GM21447 (cell line): ENCODE measurements at regions not wholly inside any gene's neighbourhood (a gene's known extent, or its start where the extent isn't known, plus 50 kb on each side); places are given as distances from the start of the nearest gene placed in this dataset.
"Not testable (repeated sequence)": the region's sequence is repeated elsewhere in the genome, so short reads cannot be mapped to it uniquely, and the experiment has no call there.

Experiments
- ATAC-seq: cut with Tn5 transposase; IDR thresholded peaks from one replicate; pipeline ENCODE4 v1.9.1; 2021; ENCODE audit not compliant: unreplicated experiment

DNA sequence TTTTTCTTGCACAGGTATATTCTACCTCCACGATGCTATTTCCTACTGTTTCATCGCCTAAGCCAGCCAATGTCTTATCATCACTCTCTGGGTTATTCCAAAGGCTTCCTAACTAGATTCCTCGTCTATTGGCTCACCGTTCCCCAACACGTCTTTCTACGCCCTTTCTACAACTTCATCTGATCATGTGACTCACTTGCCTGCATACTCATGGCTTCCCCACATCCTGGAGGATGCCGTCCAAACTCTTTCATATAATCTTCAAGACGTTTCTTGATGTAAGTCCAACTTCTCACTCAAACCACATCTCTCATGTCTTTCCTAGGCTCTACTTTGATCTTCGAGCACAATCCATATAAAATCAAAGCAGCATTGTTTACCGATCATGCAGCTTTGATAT, 322.0 kb upstream of the PPARGC1A start:
- no peak for ATAC-seq

DNA sequence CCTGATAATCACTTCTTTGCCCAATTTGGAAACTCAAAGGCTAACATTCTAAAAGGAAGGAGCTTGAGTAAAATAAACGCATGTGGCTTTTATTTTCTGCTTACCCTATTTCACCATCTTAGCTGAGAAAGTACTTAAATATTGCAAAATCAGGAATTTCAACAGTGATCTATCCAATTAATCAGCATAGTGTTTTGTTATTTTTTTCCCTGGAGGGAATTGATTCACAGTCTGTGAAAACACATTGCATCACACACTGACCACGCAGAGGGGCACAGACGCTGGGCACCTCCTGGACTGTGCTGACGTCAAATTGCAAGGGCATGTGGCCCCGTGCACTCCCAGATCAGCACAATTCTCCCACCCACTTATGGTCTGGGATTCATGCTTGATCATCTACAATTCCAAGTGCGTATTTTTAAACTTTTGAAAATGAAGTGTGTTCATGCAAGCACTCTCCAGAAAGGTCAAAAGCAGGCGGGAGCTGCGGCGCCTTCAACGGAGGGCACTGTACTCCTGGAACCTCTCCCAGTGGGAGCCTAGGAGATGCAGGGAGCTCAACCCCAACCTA, 320.6 kb upstream of the PPARGC1A start:
- ATAC-seq: no peak

DNA sequence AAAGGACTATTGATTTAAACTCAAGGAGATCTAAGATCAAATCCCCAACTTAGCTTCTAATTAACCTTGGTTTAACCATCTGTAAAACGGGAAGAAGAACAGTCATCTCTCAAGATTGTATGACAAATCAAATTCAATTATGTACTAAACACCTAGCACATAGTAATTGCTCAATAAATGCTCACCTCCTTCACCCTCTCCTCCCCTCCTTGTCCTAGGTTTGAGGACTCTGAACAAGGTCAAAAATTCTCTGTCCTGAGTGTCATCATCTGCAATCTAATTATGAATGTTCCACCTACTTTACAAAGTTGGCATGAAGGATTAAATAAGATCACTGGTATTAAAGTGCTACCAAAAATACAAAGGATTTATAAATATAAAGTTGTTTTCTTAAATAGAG, 320.1 kb upstream of the PPARGC1A start:
- no peak for ATAC-seq

DNA sequence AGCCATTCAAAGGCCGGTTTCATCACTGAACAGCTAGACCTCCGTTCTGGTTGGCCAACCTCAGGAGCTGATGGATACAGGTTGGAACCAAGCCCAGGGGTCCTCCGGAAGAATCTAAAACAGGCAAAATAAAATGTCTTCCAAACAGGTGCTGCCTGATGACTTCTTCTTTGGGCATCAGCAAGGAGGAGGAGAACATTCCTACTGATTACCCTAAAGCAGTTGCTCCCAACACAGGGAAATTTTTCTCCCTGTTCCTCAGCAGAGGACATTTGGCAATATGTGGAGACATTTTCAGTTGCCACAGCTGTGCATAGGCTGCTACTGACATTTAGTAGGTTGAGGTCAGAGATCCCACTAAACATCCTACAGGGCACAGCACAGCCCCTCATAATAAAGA, 319.3 kb upstream of the PPARGC1A start:
- no peak for ATAC-seq

DNA sequence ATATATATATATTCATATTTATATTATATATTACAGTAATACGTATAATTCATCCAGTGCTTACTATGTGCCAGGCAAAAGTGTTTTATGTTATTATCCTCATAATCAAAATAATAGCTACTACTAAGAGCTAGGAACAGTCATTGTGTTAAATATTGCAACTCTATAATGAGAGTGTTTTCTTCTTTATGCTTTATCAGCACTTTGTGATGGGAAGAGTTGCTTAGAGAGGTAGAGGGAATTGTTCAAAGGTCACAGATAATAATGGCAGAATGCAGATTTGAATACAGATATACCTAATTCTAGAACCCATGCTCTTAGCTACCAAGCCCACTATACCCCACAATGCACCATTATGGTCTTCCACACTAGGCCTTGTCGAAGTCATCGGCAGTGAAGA, 318.8 kb upstream of the PPARGC1A start:
- ATAC-seq: no peak

DNA sequence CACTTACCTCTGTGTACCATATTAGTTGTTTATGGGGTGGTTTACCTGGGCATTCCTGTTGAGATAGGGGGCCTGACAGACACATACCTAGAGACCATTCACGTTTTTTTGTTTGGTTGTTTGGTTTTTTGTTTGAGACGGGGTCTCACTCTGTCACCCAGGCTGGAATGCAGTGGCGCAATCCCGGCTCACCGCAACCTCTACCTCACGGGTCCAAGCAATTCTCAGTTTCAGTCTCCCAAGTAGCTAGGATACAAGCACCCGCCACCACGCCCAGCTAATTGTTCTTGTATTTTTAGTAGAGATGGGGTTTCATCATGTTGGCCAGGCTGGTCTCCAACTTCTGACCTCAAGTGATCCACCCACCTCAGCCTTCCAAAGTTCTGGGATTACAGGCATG, 314.9 kb upstream of the PPARGC1A start:
- not testable (repeated sequence) for ATAC-seq

DNA sequence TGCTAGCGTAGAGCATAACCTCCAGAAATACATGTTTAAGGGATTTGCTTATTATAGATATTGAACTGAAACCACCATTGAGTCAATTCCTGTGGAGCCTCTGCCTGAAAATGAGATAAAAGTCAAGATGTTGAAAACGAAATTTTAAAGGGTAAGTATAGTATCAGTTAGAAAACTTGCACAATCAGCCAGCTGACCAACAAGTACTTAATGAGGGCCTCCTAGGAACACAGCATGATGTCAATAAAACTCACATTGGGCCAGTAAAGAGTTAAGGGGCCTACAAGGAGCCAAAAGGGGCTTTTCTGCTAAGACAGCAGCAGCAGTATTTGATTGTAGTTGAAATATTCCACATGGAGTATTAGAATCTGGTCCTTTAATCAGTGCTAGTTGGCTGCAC, 314.1 kb upstream of the PPARGC1A start:
- no peak for ATAC-seq

DNA sequence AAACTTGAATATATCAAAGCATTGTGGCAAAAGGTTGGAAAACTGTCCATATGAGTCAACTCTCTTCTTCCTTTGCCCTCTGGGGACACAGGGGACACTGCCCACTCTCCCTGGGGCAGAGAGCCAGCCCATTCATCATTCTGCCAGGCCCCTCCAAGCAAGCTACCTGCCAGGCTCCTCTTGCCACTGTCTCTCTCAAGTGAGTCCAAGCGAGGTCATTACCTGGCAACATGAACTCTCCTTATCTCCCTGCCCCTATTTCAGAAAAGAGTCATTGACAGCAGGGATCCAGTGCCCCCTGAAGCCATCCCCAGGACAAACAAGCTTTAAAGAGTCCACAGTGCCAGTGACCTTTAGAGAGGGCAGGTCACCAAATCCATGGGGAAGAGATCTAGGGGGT, 312.7 kb upstream of the PPARGC1A start:
- ATAC-seq: no peak

DNA sequence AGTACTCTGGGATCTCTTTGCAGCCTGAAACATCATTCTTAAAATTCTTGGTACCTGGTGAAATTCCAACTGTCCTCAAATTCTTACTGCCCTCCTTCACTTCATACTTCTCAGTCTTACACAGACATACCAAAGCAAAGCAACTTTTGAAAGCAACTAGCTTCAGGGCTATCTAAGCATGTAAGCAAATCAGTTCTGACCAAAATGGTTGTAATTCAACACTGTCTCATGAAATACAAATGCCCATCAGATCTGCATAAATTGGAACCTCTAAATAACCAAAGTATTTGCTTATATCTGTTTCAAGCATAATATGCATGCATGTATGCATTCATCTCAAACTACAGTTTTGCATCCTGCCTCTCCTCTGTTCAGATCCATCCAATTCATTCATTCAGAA, 308.1 kb upstream of the PPARGC1A start:
- ATAC-seq: no peak

DNA sequence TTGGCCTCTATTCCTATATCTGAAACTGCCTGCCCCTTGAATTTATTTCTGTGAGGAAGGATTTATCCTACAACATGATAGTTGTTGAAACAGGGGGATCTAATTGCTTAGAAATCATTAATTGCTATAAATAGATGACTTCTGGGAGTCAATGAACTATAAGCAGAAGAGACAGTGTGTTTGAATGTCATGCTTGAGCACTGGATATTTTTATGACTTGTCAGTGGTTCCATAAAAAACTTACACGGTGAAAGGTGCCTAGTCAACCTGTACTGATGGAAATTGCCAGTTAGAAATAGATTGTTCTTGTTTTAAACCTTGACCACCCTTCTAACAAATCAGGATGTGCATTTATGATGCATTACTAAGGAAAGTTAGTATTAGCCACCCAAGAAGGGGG, 306.9 kb upstream of the PPARGC1A start:
- ATAC-seq: no peak

DNA sequence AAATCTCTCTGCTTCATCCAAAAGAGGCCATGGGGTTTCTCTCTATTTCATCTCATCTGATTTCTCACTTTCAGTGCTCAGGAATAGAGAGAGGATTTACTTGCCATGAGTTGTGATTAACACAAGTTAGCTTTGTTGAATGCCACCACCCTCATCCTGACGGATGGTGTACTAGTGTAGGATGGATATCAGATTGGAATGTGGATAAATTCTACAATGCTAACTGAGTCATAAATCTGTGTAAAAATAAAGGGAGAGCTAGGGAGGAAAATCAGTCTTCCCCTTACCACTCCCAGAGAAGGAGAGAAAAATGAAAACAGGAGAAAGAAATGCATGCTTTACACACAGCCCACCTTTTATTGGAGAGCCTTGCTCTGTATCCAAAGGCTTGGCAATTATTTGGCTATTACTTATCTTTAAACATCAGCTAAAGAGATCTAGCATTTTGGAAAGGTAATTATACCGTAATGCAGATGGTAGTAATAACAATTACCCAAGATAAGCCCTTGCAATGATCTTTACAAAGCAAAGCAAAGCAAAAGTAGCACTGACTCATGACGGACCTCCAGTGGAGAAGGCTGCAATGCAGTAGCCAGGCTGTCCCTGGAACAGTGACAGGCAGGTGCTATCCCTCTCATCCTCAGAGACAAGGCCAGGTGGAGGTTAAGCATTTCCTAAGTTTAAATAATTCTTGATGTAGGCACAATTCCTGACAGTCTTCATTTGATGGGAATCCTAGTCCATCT, 306.3 kb upstream of the PPARGC1A start:
- ATAC-seq: no peak

DNA sequence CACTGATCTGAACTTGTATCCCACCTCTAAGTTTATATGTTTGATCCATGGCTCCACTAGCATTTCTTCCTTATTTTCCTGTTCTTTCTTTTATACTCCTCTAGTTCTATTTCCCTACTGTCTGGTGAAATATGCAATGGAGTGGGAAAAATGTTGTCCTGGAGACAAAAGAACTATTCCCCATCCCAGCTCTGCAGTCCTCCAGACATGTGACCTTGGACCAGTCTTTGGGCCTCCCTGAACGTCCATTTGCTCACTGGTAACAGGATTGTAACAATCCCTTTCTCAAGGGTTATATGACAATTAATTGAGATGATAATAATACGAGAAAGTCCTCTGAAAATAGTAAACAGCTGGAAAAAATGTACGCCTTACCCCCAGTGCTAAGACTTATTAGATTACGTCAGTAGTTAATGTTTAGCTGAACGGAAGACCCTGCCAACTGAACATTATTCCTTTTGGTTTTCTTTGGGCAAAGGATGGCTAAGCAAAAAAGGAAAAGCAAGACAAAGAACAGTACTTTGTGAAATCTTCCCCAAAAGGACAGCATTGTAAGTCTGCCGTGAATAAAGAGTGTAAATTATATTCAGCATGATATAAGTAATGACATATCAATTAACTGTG, 302.3 kb upstream of the PPARGC1A start:
- ATAC-seq: no peak

DNA sequence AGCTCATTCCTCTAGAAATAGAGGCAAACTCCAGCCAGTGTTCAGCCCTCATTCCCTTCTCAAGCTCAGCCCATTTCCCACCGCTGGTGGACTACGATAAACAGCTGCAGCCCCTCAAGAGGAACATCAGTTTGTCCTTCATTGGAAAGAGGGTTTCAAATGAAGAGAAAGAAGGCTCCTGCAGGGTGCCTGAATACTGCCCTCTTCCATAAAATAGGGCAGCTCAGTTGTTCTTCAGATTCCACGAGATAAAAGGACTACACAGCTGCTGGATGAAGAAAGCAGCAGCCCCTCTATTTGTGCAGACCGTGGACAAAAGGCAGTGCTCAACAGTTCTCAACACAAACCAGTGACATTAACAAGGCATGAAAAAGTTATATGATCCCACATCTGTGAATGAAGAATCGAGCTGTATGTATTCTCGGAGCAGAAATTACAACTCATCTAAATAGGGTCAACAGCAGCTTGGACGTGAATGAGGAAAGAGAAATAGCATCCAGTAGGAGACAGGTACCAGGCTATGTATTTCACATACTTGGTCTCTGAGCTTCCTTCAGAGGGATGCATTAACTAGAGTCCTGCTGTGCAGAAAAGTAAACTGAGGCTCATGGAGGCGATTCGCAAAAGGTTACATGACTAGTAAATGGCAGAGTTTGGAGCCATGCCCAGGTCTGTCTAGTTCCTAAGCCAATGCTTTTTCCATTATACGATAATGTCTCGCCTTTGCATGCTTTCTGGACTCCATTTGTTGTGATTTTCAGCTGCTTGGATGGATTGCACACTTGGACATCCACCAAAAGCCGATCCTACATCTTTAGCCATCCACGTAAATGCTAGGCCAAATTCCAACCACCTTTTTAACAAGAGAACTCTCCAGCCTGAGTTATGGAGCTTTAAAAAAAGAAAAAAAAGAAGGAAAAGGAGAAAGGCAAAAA, 301.2 kb upstream of the PPARGC1A start:
- no peak for ATAC-seq

DNA sequence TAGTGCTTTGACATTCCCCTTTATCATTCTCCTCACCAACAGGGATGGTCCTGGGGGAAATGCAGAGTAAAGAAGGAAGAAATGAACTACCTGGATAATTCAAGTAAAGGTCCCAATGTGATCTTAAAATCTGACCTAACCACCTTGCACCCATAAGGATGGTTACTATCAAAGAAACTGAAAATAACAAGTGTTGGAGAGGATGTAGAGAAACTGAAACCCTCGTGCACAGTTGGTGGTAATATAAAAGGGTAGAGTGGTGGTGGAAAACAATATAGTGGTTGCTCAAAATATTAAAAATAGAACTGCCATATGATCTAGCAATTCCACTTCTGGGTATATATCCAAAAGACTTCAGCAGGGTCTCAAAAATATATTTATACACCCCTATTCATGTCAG, 298.6 kb upstream of the PPARGC1A start:
- no peak for ATAC-seq

DNA sequence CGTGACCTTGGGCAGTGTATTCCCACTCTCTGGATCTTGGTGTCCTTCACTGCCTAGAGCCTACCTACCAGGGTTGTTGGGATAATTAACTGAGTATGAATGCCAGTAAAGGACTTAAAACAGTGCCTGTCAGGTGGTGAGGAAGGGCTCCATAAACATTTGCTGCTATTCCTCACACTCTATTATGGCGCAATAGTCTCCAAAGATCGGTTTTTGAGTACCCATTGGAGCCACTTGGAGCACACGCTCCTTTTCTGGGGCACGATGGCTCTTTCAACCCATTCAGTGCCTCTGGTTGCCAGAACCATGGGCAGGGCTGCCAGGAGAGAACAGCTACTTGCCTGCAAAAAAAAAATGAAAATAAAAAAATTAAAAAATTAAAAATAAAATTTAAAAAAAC, 296.6 kb upstream of the PPARGC1A start:
- ATAC-seq: no peak

DNA sequence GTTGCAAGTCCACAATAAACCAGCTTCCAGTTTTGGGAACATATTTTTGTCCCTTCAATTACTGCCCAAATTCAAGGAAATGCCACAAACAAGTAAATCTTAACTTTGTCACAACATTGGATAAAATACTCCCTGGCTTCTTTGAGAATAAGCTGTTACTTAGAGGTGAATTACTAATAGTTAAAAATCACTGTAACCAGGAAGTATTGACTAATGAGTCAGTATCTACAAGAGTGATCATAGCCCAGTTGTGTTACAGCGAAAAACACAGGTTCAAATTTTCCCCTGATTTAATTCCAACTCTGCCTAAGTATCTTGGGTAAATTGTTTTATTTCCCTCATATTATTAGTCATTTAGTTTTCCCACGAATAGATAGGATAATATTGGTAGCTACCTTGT, 291.2 kb upstream of the PPARGC1A start:
- no peak for ATAC-seq

DNA sequence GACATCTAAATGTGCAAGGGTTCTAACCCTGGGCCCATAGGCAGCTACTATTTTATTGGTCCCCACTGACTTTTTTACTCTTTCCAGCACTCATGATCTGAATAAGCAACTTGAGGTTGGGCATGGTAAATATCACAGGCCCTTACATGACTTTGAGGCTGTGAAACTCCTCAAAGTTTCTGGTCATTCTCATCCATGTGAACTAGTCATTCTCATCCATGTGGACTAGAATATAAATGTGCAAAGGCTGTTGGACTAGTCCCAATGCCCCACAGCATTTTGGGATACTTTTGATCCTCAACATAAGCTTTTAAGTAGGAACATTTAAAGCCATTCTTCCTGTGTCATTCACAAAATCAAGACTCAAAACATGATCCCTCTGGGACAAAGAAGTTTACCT, 290.7 kb upstream of the PPARGC1A start:
- no peak for ATAC-seq

DNA sequence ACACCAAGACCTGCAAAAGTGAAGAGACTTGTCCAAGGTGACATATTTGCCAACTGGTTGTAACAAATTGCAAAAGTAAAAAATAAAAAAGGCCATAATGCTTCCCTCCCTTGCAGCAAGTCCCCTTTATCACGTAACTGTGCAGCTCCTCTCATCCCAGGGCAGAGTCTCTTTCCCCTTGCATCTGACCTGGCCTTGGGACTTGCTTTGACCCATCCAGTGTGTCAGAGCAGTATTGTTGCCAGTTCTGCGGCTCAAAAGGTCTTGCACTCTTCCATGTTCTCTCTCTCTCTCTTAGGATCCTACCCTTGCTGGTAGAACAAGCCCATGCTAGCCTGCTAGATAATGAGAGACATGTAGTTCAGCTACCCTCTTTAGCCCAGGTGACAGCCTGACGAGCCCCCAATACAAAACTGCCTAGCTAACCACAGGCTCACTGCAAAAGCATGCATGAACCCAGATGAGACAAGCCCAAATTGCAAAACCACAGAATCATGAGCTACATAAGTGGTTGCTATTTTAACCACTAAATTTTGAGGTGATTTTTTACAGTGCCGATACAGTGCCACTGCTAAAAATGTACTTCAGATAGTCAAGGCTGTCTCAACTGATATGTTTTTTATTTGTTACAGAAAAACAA, 289.5 kb upstream of the PPARGC1A start:
- ATAC-seq: no peak

DNA sequence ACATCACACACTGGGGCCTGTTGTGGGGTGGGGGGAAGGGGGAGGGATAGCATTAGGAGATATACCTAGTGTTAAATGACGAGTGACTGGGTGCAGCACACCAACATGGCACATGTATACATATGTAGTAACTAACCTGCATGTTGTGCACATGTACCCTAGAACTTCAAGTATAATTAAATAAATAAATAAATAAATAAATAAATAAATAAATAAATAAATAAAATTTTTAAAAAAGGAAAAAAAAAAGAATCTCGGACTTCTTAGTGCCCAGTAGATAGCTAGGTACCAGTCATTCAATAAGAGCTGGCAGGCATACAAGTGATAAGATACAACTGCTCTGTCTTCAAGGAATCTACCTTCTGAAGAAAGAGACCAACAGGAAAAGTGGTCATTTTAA, 287.6 kb upstream of the PPARGC1A start:
- ATAC-seq: not testable (repeated sequence)

DNA sequence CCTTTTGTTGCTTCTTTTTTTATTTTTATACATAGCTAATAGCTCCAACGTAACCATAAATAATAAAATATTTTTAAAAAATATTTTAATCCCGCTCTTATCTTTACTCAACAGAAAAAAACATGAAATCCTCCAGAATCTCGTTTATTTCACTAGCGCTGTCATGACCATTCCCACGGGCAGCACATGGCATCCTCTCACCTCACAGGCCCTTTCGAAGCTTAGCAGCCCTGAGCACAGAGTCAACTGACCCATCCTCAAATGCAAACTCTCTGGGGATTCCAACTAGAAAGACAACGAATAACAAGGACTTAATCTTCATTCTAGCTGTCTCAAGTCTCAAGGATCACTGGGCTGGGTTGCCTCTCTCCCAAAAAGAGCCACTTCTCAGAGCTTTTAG, 285.9 kb upstream of the PPARGC1A start:
- no peak for ATAC-seq

DNA sequence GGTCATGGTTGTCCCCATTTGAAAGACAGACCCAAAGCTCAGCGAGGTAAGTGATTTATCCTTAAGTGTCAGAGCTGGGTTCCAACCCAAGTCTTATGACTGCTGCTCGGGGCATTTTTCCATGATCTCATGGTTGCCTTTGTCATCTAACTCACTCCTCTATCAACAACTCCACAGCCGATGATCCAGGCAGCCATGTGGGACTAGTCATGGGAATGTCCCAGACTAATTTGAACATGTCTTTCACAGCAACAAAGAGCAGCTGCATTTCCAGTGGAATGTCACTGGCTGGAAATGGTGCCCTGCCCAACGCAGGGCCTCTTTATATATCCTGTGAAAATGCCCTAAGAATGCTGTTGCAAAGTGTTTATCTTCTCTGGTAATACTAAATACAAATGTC, 284.8 kb upstream of the PPARGC1A start:
- ATAC-seq: no peak
